PC-3 (cell line): ENCODE measurements at regions not wholly inside any gene's neighbourhood (a gene's known extent, or its start where the extent isn't known, plus 50 kb on each side); places are given as distances from the start of the nearest gene placed in this dataset.

Experiments
- EZH2 ChIP-seq: fragments of 300-600 bp; sonication (generic); IDR thresholded peaks from one replicate; pipeline ENCODE4 v1.6.1; 2017; ENCODE audit warnings: antibody characterized with exemption, mild to moderate bottlenecking, low read length; ENCODE audit not compliant: unreplicated experiment
- EZH2phosphoT487 ChIP-seq: fragments of 300-600 bp; sonication (generic); IDR thresholded peaks from 2 replicates; pipeline ENCODE4 v1.6.1; 2018; ENCODE audit warnings: mild to moderate bottlenecking, antibody characterized with exemption, low read length, borderline replicate concordance
- TF ChIP-seq, protein P1 (sequence below): fragments of 300-600 bp; sonication (generic); conservative IDR thresholded peaks from 2 replicates; pipeline ENCODE4 v1.5.1; 2017; ENCODE audit warnings: antibody characterized with exemption, low read depth, mild to moderate bottlenecking, low read length

DNA sequence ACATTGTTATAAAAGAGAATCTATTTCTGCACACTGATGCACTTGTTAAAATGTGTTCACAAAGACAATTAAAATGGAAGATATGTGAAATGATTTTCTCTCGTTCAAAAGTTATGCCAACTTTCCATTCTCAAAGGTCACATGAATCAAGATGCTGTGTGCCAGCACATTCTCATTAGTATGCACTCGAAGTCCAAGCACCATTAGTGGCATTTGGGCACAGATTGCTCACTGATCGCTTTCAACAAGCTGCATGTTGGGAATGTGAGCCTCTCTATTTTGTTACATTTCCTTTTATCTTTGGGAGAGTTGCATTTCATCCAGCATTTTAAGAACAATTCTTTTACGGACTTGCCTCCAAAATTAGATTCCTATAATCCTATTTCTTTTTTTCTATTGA is 398.9 kb downstream of the FBXO15 start:
- TF ChIP-seq, protein P1, sequence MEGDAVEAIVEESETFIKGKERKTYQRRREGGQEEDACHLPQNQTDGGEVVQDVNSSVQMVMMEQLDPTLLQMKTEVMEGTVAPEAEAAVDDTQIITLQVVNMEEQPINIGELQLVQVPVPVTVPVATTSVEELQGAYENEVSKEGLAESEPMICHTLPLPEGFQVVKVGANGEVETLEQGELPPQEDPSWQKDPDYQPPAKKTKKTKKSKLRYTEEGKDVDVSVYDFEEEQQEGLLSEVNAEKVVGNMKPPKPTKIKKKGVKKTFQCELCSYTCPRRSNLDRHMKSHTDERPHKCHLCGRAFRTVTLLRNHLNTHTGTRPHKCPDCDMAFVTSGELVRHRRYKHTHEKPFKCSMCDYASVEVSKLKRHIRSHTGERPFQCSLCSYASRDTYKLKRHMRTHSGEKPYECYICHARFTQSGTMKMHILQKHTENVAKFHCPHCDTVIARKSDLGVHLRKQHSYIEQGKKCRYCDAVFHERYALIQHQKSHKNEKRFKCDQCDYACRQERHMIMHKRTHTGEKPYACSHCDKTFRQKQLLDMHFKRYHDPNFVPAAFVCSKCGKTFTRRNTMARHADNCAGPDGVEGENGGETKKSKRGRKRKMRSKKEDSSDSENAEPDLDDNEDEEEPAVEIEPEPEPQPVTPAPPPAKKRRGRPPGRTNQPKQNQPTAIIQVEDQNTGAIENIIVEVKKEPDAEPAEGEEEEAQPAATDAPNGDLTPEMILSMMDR: no peak
- TF ChIP-seq EZH2: no peak
- no peak for TF ChIP-seq EZH2phosphoT487
